ENCODE measurements at regions not wholly inside any gene's neighbourhood (a gene's known extent, or its start where the extent isn't known, plus 50 kb on each side); places are given as distances from the start of the nearest gene placed in this dataset.

DNA sequence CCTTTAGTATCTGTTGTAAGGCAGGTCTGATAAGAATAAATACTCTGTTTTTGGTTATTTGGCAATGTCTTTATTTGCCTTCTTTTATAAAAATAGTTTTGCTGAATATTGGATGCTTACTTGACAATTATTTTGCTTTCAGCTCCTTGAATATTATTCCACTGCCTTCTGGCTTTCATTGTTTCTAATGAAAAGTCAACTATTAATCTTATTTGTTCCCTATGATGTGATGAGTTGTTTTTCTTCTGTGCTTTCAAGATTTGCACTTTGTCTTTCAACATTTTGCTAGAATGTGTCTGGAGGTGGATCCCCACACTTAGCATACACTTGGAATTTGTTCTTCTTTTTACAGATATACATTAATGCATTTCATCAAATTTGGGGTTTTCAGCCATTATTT is 203.8 kb upstream of the PTPRZ1 start:
- no peak for DNase-seq
- Histone ChIP-seq H4K8ac (ENCODE audit: low read depth in 2 of 2, low read length in 2 of 2) (no peak overlapping the region), H3K4me1 (ENCODE audit: control insufficient read depth, insufficient read depth, low read length) (no peaks in the 10 kb centered on the region), H3K23ac (ENCODE audit: low read depth, low read length) (no peak overlapping the region), H2BK15ac (ENCODE audit: low read depth, low read length) (no peak overlapping the region), H3K27me3 (ENCODE audit: control insufficient read depth, insufficient read depth, low read length) (no peaks in the 10 kb centered on the region), H3K79me1 (ENCODE audit: low read depth in 1 of 2, low read length in 2 of 2) (no peaks in the 10 kb centered on the region), H2AK9ac (replicated peaks; ENCODE audit: low read depth, low read length, poor library complexity) (no peak overlapping the region), H4K5ac (ENCODE audit: low read depth, low read length) (no peak overlapping the region), H3K56ac (ENCODE audit: extremely low read depth, insufficient read depth, low read length) (no peak overlapping the region), H3K36me3 (ENCODE audit: control insufficient read depth, insufficient read depth, low read length) (no peaks in the 10 kb centered on the region), H3K4me2 (ENCODE audit: low read depth, low read length) (no peak overlapping the region), H2BK5ac (ENCODE audit: low read depth, low read length, poor library complexity, severe bottlenecking) (no peak overlapping the region), H3K9me3 (ENCODE audit: control insufficient read depth, insufficient read depth, low read length) (no peaks in the 10 kb centered on the region), H4K20me1 (ENCODE audit: insufficient read depth, low read length) (no peaks in the 10 kb centered on the region), H3K9me1 (ENCODE audit: insufficient read depth, low read length) (no peaks in the 10 kb centered on the region), H2BK120ac (ENCODE audit: low read depth, low read length) (no peak overlapping the region), H3K4ac (ENCODE audit: low read depth, low read length) (no peak overlapping the region), H3K4me3 (ENCODE audit: insufficient read depth, low read depth, low read length) (no peak overlapping the region), H3K9ac (ENCODE audit: low read depth, low read length) (no peak overlapping the region), H4K91ac (ENCODE audit: insufficient read depth, low read depth, low read length) (no peak overlapping the region), H2BK20ac (ENCODE audit: low read depth, low read length) (no peak overlapping the region), H3K18ac (ENCODE audit: low read depth, low read length) (no peak overlapping the region), H3K27ac (ENCODE audit: insufficient read depth, low read length) (no peak overlapping the region), H2AFZ (replicated peaks; ENCODE audit: low read length, poor library complexity) (no peak overlapping the region), H3K14ac (replicated peaks; ENCODE audit: low read depth, low read length) (no peak overlapping the region), H2AK5ac (ENCODE audit: low read depth, low read length) (no peak overlapping the region)
- intact Hi-C loops (cut with micrococcal nuclease) (no loop called here), in situ Hi-C loops (cut with MboI; ENCODE audit: low sequenced_read_pairs) (no loop called here), dilution Hi-C loops (cut with HindIII; ENCODE audit: low sequenced_read_pairs, unreplicated experiment) (no loop called here)
- ChIA-PET CTCF (no interaction called here), POLR2A (ENCODE audit: unreplicated experiment) (no interaction called here)
- no TSS peak for BruUV-seq (replicated peaks)
- ATAC-seq (ENCODE audit: low read depth) = no peak
- TF ChIP-seq POLR2A (IDR thresholded peaks at IDR 0.05; ENCODE audit: low read depth, low read length) (no peak), CEBPB (IDR thresholded peaks at IDR 0.05; ENCODE audit: low read depth, low read length) (no peak), BHLHE40 (IDR thresholded peaks at IDR 0.05; ENCODE audit: low read depth, low read length) (no peak), SMC3 (IDR thresholded peaks at IDR 0.05; ENCODE audit: low read depth, low read length) (no peak), NFE2L2 (IDR thresholded peaks at IDR 0.05; ENCODE audit: low read depth, low read length) (no peak)
- TF ChIP-seq, protein P1, sequence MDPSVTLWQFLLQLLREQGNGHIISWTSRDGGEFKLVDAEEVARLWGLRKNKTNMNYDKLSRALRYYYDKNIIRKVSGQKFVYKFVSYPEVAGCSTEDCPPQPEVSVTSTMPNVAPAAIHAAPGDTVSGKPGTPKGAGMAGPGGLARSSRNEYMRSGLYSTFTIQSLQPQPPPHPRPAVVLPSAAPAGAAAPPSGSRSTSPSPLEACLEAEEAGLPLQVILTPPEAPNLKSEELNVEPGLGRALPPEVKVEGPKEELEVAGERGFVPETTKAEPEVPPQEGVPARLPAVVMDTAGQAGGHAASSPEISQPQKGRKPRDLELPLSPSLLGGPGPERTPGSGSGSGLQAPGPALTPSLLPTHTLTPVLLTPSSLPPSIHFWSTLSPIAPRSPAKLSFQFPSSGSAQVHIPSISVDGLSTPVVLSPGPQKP (IDR thresholded peaks at IDR 0.05; ENCODE audit: borderline replicate concordance, low read depth, low read length) = no peak
- TF ChIP-seq, protein P2, sequence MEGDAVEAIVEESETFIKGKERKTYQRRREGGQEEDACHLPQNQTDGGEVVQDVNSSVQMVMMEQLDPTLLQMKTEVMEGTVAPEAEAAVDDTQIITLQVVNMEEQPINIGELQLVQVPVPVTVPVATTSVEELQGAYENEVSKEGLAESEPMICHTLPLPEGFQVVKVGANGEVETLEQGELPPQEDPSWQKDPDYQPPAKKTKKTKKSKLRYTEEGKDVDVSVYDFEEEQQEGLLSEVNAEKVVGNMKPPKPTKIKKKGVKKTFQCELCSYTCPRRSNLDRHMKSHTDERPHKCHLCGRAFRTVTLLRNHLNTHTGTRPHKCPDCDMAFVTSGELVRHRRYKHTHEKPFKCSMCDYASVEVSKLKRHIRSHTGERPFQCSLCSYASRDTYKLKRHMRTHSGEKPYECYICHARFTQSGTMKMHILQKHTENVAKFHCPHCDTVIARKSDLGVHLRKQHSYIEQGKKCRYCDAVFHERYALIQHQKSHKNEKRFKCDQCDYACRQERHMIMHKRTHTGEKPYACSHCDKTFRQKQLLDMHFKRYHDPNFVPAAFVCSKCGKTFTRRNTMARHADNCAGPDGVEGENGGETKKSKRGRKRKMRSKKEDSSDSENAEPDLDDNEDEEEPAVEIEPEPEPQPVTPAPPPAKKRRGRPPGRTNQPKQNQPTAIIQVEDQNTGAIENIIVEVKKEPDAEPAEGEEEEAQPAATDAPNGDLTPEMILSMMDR (conservative IDR thresholded peaks at IDR 0.05; ENCODE audit: low read depth, low read length) = no peak

Measured in IMR-90 (cell line).